ENCODE measurements at regions not wholly inside any gene's neighbourhood (a gene's known extent, or its start where the extent isn't known, plus 50 kb on each side); places are given as distances from the start of the nearest gene placed in this dataset.

DNA sequence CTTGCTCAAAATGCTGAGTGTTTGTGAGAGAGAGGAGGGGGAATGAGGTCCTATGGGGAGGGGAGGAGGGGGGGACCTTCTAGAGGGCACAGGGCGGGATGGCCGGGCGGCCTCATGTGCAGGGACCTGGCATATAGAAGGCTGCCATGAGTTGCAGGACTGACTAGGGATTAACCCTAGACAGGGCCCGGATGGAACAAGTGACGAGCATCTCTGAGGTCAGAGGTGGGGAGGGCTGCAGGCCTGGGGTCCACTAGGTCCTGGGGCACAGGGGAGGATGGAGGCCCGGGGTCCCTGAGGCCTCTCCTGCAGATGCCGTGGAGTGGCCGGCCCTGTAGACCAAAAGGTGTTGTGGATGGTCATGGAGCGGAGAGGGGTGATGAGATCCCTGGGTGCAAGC is 104.0 kb upstream of the EIF5 start:
- no peak for TF ChIP-seq FOXK1 (CRISPR knock-in tag; IDR thresholded peaks at IDR 0.05)
- TF ChIP-seq, protein P1, sequence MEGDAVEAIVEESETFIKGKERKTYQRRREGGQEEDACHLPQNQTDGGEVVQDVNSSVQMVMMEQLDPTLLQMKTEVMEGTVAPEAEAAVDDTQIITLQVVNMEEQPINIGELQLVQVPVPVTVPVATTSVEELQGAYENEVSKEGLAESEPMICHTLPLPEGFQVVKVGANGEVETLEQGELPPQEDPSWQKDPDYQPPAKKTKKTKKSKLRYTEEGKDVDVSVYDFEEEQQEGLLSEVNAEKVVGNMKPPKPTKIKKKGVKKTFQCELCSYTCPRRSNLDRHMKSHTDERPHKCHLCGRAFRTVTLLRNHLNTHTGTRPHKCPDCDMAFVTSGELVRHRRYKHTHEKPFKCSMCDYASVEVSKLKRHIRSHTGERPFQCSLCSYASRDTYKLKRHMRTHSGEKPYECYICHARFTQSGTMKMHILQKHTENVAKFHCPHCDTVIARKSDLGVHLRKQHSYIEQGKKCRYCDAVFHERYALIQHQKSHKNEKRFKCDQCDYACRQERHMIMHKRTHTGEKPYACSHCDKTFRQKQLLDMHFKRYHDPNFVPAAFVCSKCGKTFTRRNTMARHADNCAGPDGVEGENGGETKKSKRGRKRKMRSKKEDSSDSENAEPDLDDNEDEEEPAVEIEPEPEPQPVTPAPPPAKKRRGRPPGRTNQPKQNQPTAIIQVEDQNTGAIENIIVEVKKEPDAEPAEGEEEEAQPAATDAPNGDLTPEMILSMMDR (IDR thresholded peaks at IDR 0.05), result no peak

Measured in WTC11 (cell line).